Liver (tissue), 8 donors: ENCODE measurements at regions not wholly inside any gene's neighbourhood (a gene's known extent, or its start where the extent isn't known, plus 50 kb on each side); places are given as distances from the start of the nearest gene placed in this dataset.

ENCODE experiments used
- DNase-seq: peaks from one replicate; pipeline ENCODE4 v3.0.0-alpha.2; 2017; ENCODE audit warnings: low spot score
- H3K27ac ChIP-seq, 2 donors: one replicate each; pipeline ENCODE4 v1.7.0; 2013; ENCODE audit warnings: inconsistent platforms in 2 of 2, low read length in 2 of 2, control low read depth in 1 of 2, low read depth in 1 of 2, mild to moderate bottlenecking in 1 of 2
- H3K27me3 ChIP-seq, 4 donors: one replicate each; pipeline versions ENCODE4 v1.6.1 to v1.7.0; 2013; ENCODE audit warnings: low read length in 3 of 4, inconsistent platforms in 1 of 4, mild to moderate bottlenecking in 1 of 4, moderate library complexity in 1 of 4; ENCODE audit not compliant: control insufficient read depth in 4 of 4, insufficient read depth in 4 of 4
- H3K36me3 ChIP-seq, 4 donors: one replicate each; pipeline versions ENCODE4 v1.6.1 to v1.7.0; 2013; ENCODE audit warnings: low read length in 3 of 4, mild to moderate bottlenecking in 3 of 4, low read depth in 1 of 4, moderate library complexity in 1 of 4; ENCODE audit not compliant: control insufficient read depth in 4 of 4, insufficient read depth in 3 of 4
- H3K4me1 ChIP-seq, 4 donors: one replicate each; pipeline versions ENCODE4 v1.6.1 to v1.7.0; 2013; ENCODE audit warnings: low read length in 3 of 4, mild to moderate bottlenecking in 3 of 4, moderate library complexity in 1 of 4; ENCODE audit not compliant: control insufficient read depth in 4 of 4, insufficient read depth in 4 of 4
- H3K4me3 ChIP-seq, 3 donors: one replicate each; pipeline versions ENCODE4 v1.6.1 to v1.7.0; 2013; ENCODE audit warnings: low read length in 3 of 3, control low read depth in 1 of 3, low read depth in 1 of 3, mild to moderate bottlenecking in 1 of 3
- H3K9ac ChIP-seq, 2 donors: one replicate each; pipeline ENCODE4 v1.7.0; 2013; ENCODE audit warnings: low read length in 2 of 2, mild to moderate bottlenecking in 2 of 2, moderate library complexity in 2 of 2, control low read depth in 1 of 2, low read depth in 1 of 2
- H3K9me3 ChIP-seq, 4 donors: one replicate each; pipeline versions ENCODE4 v1.6.1 to v1.7.0; 2013; ENCODE audit warnings: low read length in 3 of 4; ENCODE audit not compliant: control insufficient read depth in 4 of 4
- ATF3 ChIP-seq: IDR thresholded peaks from 2 replicates; pipeline ENCODE4 v1.6.1; 2016; ENCODE audit warnings: antibody characterized with exemption
- CTCF ChIP-seq: fragments of 150-350 bp; IDR thresholded peaks from 2 replicates; pipeline ENCODE4 v1.5.1; 2017; ENCODE audit warnings: improper control_type of control experiment, low read depth, low read length; ENCODE audit not compliant: missing input control
- EGR1 ChIP-seq, 2 donors: IDR thresholded peaks; 2 replicates each; pipeline ENCODE4 v1.6.1; 2016 to 2018; ENCODE audit warnings: antibody characterized with exemption in 2 of 2, low read depth in 2 of 2
- FOXA1 ChIP-seq: IDR thresholded peaks from 2 replicates; pipeline ENCODE4 v1.6.1; 2016; ENCODE audit warnings: antibody characterized with exemption
- FOXA2 ChIP-seq: IDR thresholded peaks from 2 replicates; pipeline ENCODE4 v1.6.1; 2016; ENCODE audit warnings: antibody characterized with exemption
- GABPA ChIP-seq, 2 donors: IDR thresholded peaks in 1 of 2; conservative IDR thresholded peaks in 1 of 2; 2 replicates each; pipeline ENCODE4 v1.6.1; 2016; ENCODE audit warnings: antibody characterized with exemption in 2 of 2, mild to moderate bottlenecking in 1 of 2, moderate library complexity in 1 of 2
- HNF4A ChIP-seq, 2 donors: conservative IDR thresholded peaks; 2 replicates each; pipeline ENCODE4 v1.6.1; 2016; ENCODE audit warnings: antibody characterized with exemption in 2 of 2, mild to moderate bottlenecking in 2 of 2
- HNF4G ChIP-seq: IDR thresholded peaks from 2 replicates; pipeline ENCODE4 v1.6.1; 2016; ENCODE audit warnings: antibody characterized with exemption
- JUND ChIP-seq, 2 donors: IDR thresholded peaks; 2 replicates each; pipeline ENCODE4 v1.6.1; 2016; ENCODE audit warnings: antibody characterized with exemption in 2 of 2
- MAX ChIP-seq: IDR thresholded peaks from 2 replicates; pipeline ENCODE4 v1.6.1; 2016; ENCODE audit warnings: antibody characterized with exemption
- NR2F2 ChIP-seq: IDR thresholded peaks from 2 replicates; pipeline ENCODE4 v1.6.1; 2016; ENCODE audit warnings: antibody characterized with exemption
- RAD21 ChIP-seq, 2 donors: IDR thresholded peaks; 2 replicates each; pipeline ENCODE4 v1.6.1; 2016; ENCODE audit warnings: antibody characterized with exemption in 2 of 2, mild to moderate bottlenecking in 2 of 2
- REST ChIP-seq: IDR thresholded peaks from 2 replicates; pipeline ENCODE4 v1.6.1; 2016; ENCODE audit warnings: antibody characterized with exemption, mild to moderate bottlenecking
- RXRA ChIP-seq, 2 donors: IDR thresholded peaks; 2 replicates each; pipeline ENCODE4 v1.6.1; 2017 to 2018; ENCODE audit warnings: antibody characterized with exemption in 2 of 2, mild to moderate bottlenecking in 1 of 2
- SP1 ChIP-seq: IDR thresholded peaks from 2 replicates; pipeline ENCODE4 v1.6.1; 2018; ENCODE audit warnings: antibody characterized with exemption, mild to moderate bottlenecking
- TAF1 ChIP-seq: conservative IDR thresholded peaks from 2 replicates; pipeline ENCODE4 v1.6.1; 2016; ENCODE audit warnings: antibody characterized with exemption, mild to moderate bottlenecking
- YY1 ChIP-seq: IDR thresholded peaks from 2 replicates; pipeline ENCODE4 v1.6.1; 2016; ENCODE audit warnings: antibody characterized with exemption, mild to moderate bottlenecking
- ZBTB33 ChIP-seq: IDR thresholded peaks from 2 replicates; pipeline ENCODE4 v1.6.1; 2016; ENCODE audit warnings: antibody characterized with exemption
- WGBS: extraction: QIAGEN DNeasy Blood & Tissue Kit; methylation state at CpG from one replicate; pipeline ENCODE4 v1.1.7; 2013; 5-methylcytosine and 5-hydroxymethylcytosine counted together
- donor health status: healthy.
- donor health status: healthy.
- donor health status: healthy.
- donor health status: healthy.
- donor health status: healthy.

GRCh38 chr4:177964693-177965168 is 522.5 kb upstream of the AGA start:
- no peak overlapping the region for H3K4me3 ChIP-seq
- 54% methylated on average over 2 of the region's 2 CpGs for WGBS
- H3K36me3 ChIP-seq, result no peaks in the 10 kb centered on the region
- H3K4me1 ChIP-seq, result no peaks in the 10 kb centered on the region
- H3K9me3 ChIP-seq, result no peaks in the 10 kb centered on the region
- H3K27me3 ChIP-seq, result no peaks in the 10 kb centered on the region
- no peak overlapping the region for H3K27ac ChIP-seq
- DNase-seq, result no peak
- no peak for TF ChIP-seq FOXA1
- TF ChIP-seq NR2F2, result no peak
- TF ChIP-seq ATF3, result no peak
- no peak for TF ChIP-seq MAX
- no peak for TF ChIP-seq CTCF
- no peak for TF ChIP-seq EGR1 (IDR thresholded peaks at IDR 0.05; ENCODE audit: low read depth in 2 of 2)
- TF ChIP-seq ZBTB33, result no peak
- no peak for TF ChIP-seq YY1
- TF ChIP-seq FOXA2, result no peak
- TF ChIP-seq HNF4A (conservative IDR thresholded peaks at IDR 0.05), result no peak
- no peak for TF ChIP-seq RXRA (IDR thresholded peaks at IDR 0.05)
- TF ChIP-seq REST, result no peak
- no peak for TF ChIP-seq GABPA (IDR thresholded peaks at IDR 0.05 in 1 of 2, conservative IDR thresholded peaks at IDR 0.05 in 1 of 2)
- no peak for TF ChIP-seq HNF4G
- TF ChIP-seq JUND (IDR thresholded peaks at IDR 0.05), result no peak
- TF ChIP-seq SP1, result no peak
- no peak for TF ChIP-seq TAF1
- TF ChIP-seq RAD21 (IDR thresholded peaks at IDR 0.05), result no peak
- H3K9ac ChIP-seq, result no peak overlapping the region
